BLaER1 (cell line): ENCODE measurements at regions not wholly inside any gene's neighbourhood (a gene's known extent, or its start where the extent isn't known, plus 50 kb on each side); places are given as distances from the start of the nearest gene placed in this dataset.

ENCODE experiments used
- H3K27ac ChIP-seq: shearing (Covaris generic); formaldehyde crosslinking; 2 replicates; pipeline ENCODE4 v1.8.1; 2022
- H3K27me3 ChIP-seq: shearing (Covaris generic); formaldehyde crosslinking; 2 replicates; pipeline ENCODE4 v1.8.1; 2022
- H3K36me3 ChIP-seq: shearing (Covaris generic); formaldehyde crosslinking; 2 replicates; pipeline ENCODE4 v1.8.1; 2022
- H3K4me1 ChIP-seq: shearing (Covaris generic); formaldehyde crosslinking; 2 replicates; pipeline ENCODE4 v1.8.1; 2022
- H3K4me2 ChIP-seq: shearing (Covaris generic); formaldehyde crosslinking; 2 replicates; pipeline ENCODE4 v1.8.1; 2022
- H3K4me3 ChIP-seq: shearing (Covaris generic); formaldehyde crosslinking; 2 replicates; pipeline ENCODE4 v1.8.1; 2022
- H3K9ac ChIP-seq: shearing (Covaris generic); formaldehyde crosslinking; 2 replicates; pipeline ENCODE4 v1.8.1; 2022
- H3K9me3 ChIP-seq: shearing (Covaris generic); formaldehyde crosslinking; 2 replicates; pipeline ENCODE4 v1.8.1; 2022
- H4K20me1 ChIP-seq: shearing (Covaris generic); formaldehyde crosslinking; 2 replicates; pipeline ENCODE4 v1.8.1; 2022
- Cebpa-rat ChIP-seq: shearing (Covaris generic); IDR thresholded peaks from 2 replicates; pipeline ENCODE4 v1.8.1; 2022

DNA sequence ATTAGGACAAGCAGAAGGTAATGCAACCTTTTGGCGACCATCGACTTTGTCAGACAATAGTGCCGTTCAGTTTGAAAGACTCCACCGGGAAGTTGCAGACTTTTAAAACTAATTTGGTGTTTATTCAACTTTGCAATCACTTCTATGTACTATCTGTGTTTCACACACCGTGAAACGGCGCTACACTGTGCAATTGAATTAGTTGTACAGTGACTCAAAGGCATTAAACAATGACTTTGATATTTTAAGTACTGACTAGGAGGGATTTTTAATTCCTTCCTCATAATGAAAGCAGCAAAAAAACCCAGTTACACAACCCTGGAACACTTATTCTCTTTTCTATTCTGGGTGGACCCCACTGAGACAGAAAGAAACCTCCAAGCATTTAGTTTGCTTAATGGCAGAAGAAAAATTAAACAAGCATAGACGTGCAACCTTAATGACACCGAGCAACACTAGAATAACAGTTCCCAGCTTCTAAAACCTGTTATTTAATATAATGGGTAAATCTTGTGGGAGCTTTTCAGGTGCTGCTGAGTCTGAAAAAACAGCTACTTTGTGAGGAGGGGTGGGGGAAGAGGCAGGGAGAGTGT, 176.8 kb downstream of the LMO4 start:
- H3K27me3 ChIP-seq = no peaks in the 10 kb centered on the region; the same call in 1 of the 2 replicates
- TF ChIP-seq Cebpa-rat = no peak
- no peak overlapping the region for H3K4me2 ChIP-seq
- no peak overlapping the region for H3K27ac ChIP-seq
- H3K9me3 ChIP-seq = peaks cover 5% of the 10 kb centered on the region; the same call in 1 of the 2 replicates
- no peaks in the 10 kb centered on the region for H3K36me3 ChIP-seq
- no peak overlapping the region for H3K9ac ChIP-seq
- no peak overlapping the region for H3K4me3 ChIP-seq
- peaks cover 8% of the 10 kb centered on the region for H3K4me1 ChIP-seq
- H4K20me1 ChIP-seq = no peaks in the 10 kb centered on the region

DNA sequence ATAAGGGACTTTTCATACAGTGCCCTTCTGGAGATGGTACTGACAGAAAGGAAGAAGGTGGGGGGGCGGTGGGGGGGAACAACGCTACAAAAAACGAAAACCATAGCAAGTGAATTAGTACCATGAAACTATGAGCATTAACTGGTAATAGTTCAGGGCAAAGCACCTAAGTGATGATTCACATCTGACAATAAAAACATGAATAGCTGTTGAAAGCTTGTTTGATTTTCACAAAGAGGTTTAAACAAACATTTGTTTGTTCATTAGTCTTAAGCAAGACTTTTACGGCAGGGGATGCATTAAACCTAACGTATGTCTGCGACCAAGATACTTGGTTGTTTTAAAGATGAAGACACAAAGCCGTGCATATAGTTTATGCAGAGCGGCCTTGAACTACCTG, 177.5 kb downstream of the LMO4 start:
- no peaks in the 10 kb centered on the region; the same call in 1 of the 2 replicates for H3K27me3 ChIP-seq
- H3K4me3 ChIP-seq = no peak overlapping the region
- H3K36me3 ChIP-seq = no peaks in the 10 kb centered on the region
- 0 out of 2 replicates have a peak overlapping the region, but pooled peaks have one; percentile 45 for H3K4me2 ChIP-seq
- H3K27ac ChIP-seq = no peak overlapping the region
- no peak overlapping the region for H3K9ac ChIP-seq
- H3K4me1 ChIP-seq = peaks cover 8% of the 10 kb centered on the region
- no peaks in the 10 kb centered on the region for H4K20me1 ChIP-seq
- no peak for TF ChIP-seq Cebpa-rat
- H3K9me3 ChIP-seq = peaks cover 5% of the 10 kb centered on the region; the same call in 1 of the 2 replicates

DNA sequence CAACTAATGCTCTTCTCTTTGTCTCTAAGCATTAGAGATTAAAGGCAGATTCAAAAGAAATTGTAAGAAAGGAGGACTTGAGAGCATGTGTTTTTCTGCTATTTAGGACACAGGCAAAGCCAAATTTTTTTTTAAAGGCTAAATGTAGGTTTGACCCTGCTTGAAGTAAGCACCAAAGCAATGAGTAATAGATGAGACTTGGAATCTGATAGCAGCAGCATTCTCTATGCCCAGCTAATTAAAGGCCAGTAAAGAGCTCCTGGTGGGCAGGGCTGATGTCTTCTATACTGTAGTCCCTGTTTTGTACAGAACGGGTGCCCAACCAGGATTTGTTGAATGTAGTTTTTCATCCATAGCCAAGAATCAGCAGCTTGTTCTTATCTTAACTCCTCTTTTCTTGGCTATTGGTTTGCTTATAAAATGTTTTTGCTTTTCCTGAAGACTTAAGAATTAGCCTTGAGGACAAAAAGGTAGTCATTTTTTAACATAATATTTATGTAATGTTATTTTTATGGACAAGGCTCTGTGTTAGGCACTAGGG, 179.6 kb downstream of the LMO4 start:
- H3K27ac ChIP-seq = no peak overlapping the region
- no peaks in the 10 kb centered on the region; the same call in 1 of the 2 replicates for H3K27me3 ChIP-seq

DNA sequence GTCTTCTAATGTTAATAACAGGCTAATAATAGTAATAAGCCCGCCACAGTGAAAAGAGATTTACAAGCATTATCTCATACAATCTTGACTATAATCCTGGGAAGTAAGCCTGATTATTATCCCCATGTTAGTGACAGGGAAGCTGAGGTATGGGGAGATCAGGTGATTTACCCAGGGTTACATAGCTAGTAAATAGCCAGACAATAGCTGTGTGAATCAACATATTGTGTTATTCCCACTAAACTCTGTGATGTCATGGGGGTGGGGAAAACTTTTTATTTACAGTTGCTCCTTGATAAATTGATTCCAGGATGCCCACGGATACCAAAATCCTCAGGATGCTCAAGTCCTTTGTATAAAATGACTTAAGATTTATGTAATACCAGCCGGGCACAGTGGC, 181.9 kb downstream of the LMO4 start:
- peaks cover 8% of the 10 kb centered on the region for H3K4me1 ChIP-seq
- TF ChIP-seq Cebpa-rat = no peak
- no peaks in the 10 kb centered on the region; the same call in 1 of the 2 replicates for H3K27me3 ChIP-seq
- no peak overlapping the region for H3K27ac ChIP-seq
- H3K4me2 ChIP-seq = no peak overlapping the region
- H3K9me3 ChIP-seq = no peaks in the 10 kb centered on the region
- H3K4me3 ChIP-seq = no peak overlapping the region
- no peaks in the 10 kb centered on the region for H4K20me1 ChIP-seq
- no peak overlapping the region for H3K9ac ChIP-seq
- no peaks in the 10 kb centered on the region for H3K36me3 ChIP-seq

More for the DNA sequence above, 179.6 kb downstream of the LMO4 start:
- no peaks in the 10 kb centered on the region for H4K20me1 ChIP-seq
- no peaks in the 10 kb centered on the region for H3K36me3 ChIP-seq
- peaks cover 8% of the 10 kb centered on the region for H3K4me1 ChIP-seq
- no peak overlapping the region for H3K4me3 ChIP-seq
- no peak overlapping the region for H3K4me2 ChIP-seq
- no peak for TF ChIP-seq Cebpa-rat
- H3K9ac ChIP-seq = no peak overlapping the region
- H3K9me3 ChIP-seq = no peaks in the 10 kb centered on the region

DNA sequence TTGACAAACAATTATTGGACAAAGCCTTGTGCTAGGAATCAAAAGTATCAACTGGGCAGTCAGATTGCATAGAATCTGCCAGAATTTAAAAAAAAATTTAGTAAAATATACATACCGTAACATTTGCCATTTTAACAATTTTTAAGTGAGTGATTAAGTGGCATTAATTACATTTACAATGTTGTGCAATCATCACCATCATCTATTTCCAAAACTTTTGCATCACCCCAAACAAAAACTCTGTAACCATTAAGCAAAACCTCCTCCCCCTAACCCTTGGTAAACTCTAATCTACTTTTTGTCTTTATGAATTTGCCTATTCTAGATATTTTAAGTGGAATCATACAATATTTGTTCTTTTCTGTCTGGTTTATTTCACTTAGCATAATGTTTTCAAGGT, 182.8 kb downstream of the LMO4 start:
- H4K20me1 ChIP-seq = no peaks in the 10 kb centered on the region

DNA sequence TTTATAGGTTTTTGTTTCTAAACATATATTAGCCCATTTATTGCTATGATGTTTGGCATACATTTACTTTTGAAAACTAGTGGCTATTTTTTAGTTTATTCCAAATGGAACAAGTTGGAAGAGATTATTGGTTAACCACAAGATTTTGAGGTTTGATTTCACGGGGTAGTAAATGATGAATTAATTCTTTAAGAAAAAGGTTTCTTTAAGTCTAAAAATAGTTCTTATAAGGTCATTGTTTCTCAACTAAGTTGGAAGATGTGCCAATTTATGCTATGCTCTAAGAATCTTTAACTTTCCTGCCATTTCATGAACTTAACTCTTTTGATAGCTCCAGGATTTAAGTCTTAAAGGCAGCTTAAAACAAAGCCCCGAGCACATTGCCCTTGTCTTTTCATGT, 183.8 kb downstream of the LMO4 start:
- Histone ChIP-seq H3K4me2 (no peak overlapping the region), H3K27me3 (no peaks in the 10 kb centered on the region; the same call in 1 of the 2 replicates), H3K27ac (no peak overlapping the region), H4K20me1 (no peaks in the 10 kb centered on the region), H3K4me3 (no peak overlapping the region), H3K9ac (no peak overlapping the region), H3K36me3 (no peaks in the 10 kb centered on the region), H3K9me3 (no peaks in the 10 kb centered on the region), H3K4me1 (no peaks in the 10 kb centered on the region)
- TF ChIP-seq Cebpa-rat = no peak

More for the DNA sequence above, 182.8 kb downstream of the LMO4 start:
- H3K36me3 ChIP-seq = no peaks in the 10 kb centered on the region
- no peak overlapping the region for H3K4me2 ChIP-seq
- no peak for TF ChIP-seq Cebpa-rat
- no peak overlapping the region for H3K9ac ChIP-seq
- no peaks in the 10 kb centered on the region; the same call in 1 of the 2 replicates for H3K27me3 ChIP-seq
- H3K4me3 ChIP-seq = no peak overlapping the region
- no peaks in the 10 kb centered on the region for H3K9me3 ChIP-seq
- peaks cover 7% of the 10 kb centered on the region for H3K4me1 ChIP-seq
- no peak overlapping the region for H3K27ac ChIP-seq

DNA sequence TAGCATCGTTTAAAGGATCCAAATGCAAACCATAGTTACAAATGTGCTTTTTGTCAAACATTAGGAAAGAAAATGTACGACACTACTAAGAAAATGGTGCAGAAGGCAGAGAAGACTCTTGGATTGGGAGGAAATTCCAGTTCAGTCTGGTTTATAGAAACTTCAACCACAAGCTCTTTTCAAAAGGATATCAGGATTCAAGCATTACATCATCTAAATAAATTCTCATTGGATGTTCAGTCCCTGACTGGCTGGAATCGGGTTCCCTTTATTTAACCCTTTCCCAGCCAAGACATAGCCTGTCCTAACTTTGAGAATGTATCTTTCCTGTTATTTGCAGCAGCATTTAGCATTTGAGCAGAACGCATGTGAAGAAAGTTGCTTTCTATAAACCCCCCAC, 184.6 kb downstream of the LMO4 start:
- no peaks in the 10 kb centered on the region for H3K4me1 ChIP-seq
- H3K36me3 ChIP-seq = no peaks in the 10 kb centered on the region
- no peak overlapping the region for H3K4me2 ChIP-seq
- no peak overlapping the region for H3K27ac ChIP-seq
- no peak overlapping the region for H3K4me3 ChIP-seq
- no peak overlapping the region for H3K9ac ChIP-seq
- no peaks in the 10 kb centered on the region for H4K20me1 ChIP-seq
- no peaks in the 10 kb centered on the region for H3K9me3 ChIP-seq
- H3K27me3 ChIP-seq = no peaks in the 10 kb centered on the region
- TF ChIP-seq Cebpa-rat = no peak

DNA sequence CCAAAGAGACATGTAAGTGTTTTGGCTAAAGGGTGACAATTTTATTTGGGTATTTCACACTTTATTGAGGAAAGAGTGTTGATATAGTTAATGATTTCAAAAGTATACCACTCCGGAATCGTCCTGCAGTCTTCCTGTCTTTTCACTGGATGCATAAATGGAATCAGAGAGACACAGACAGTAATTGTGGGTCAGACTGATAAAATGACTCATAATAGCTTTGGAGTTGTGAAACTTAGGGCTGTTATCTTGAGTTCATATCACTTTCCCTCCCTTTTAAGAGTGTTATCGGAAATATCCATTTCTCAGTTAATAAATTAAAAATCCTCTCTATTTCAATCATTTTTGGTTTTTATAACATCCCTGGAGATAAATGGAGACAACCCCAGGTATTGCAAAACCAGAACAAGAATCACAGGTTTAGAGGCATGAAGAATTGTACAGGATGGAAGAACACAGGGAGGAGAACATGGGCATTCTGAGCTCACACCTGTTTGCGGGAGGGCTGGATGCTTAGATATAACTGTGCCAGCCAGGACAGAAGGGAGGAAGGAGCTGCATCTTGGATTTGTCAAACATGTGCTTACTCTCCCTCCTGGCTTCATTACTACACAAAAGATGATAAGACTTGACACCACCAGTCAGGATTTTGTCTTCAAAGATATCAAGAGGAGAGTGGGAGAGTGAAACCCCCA, 185.4 kb downstream of the LMO4 start:
- no peaks in the 10 kb centered on the region for H3K9me3 ChIP-seq
- no peaks in the 10 kb centered on the region for H4K20me1 ChIP-seq
- H3K27ac ChIP-seq = no peak overlapping the region
- no peak overlapping the region for H3K9ac ChIP-seq
- H3K36me3 ChIP-seq = no peaks in the 10 kb centered on the region
- no peak for TF ChIP-seq Cebpa-rat
- no peaks in the 10 kb centered on the region for H3K4me1 ChIP-seq
- H3K27me3 ChIP-seq = no peaks in the 10 kb centered on the region
- H3K4me3 ChIP-seq = no peak overlapping the region
- no peak overlapping the region for H3K4me2 ChIP-seq

DNA sequence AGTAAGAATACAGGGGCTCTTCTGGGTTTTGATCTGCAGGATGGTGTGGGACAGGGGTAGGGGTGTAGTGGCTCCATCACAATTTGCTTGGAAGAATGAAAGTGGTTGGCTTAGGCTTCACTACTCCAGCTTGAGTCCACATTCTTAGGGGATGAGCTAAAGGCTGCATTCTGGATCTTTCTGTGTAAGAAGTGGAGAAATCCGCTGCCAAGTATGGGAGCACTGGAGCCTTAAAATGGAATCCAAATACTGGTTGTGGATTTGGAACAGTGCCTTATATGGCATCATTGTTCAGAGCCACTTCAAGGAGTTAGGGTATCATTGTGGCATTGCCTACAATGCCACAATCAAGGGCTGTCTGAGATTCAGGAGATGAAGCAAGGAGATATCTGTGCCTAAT, 187.1 kb downstream of the LMO4 start:
- Histone ChIP-seq H3K27me3 (no peaks in the 10 kb centered on the region), H3K36me3 (no peaks in the 10 kb centered on the region), H3K4me3 (no peak overlapping the region), H3K9me3 (no peaks in the 10 kb centered on the region), H3K27ac (no peak overlapping the region), H4K20me1 (no peaks in the 10 kb centered on the region), H3K9ac (no peak overlapping the region), H3K4me2 (no peak overlapping the region), H3K4me1 (no peaks in the 10 kb centered on the region)
- TF ChIP-seq Cebpa-rat = no peak

DNA sequence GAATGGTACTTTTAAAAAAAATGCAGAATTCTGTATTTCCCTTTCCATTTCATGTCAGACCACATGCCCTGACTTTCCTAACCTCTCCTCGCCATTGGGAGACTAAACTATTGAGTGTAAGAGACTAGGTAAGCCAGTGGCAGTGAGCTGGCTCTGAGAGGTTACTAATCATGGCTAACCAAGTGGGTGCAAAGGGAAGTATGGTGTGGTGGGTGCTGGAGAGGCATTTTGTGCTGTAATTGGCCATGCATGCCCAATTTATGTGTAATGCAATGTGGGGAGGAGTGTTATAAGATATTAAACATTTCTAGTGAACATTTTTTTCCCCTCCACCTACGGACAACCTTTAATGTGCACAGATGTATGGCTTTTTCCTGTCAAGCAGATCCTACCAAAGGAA, 190.1 kb downstream of the LMO4 start:
- Histone ChIP-seq H3K4me2 (no peak overlapping the region), H3K27me3 (no peaks in the 10 kb centered on the region), H3K9me3 (no peaks in the 10 kb centered on the region), H3K9ac (no peak overlapping the region), H3K27ac (no peak overlapping the region), H4K20me1 (no peaks in the 10 kb centered on the region), H3K36me3 (no peaks in the 10 kb centered on the region), H3K4me1 (no peaks in the 10 kb centered on the region), H3K4me3 (no peak overlapping the region)
- TF ChIP-seq Cebpa-rat = no peak
